HG03135 (cell line): ENCODE measurements at regions not wholly inside any gene's neighbourhood (a gene's known extent, or its start where the extent isn't known, plus 50 kb on each side); places are given as distances from the start of the nearest gene placed in this dataset.
"Not testable (repeated sequence)": the region's sequence is repeated elsewhere in the genome, so short reads cannot be mapped to it uniquely, and the experiment has no call there.

Experiments
- ATAC-seq: cut with Tn5 transposase; IDR thresholded peaks from one replicate; pipeline ENCODE4 v1.9.1; 2021; ENCODE audit warnings: mild to moderate bottlenecking, moderate library complexity; ENCODE audit not compliant: unreplicated experiment

DNA sequence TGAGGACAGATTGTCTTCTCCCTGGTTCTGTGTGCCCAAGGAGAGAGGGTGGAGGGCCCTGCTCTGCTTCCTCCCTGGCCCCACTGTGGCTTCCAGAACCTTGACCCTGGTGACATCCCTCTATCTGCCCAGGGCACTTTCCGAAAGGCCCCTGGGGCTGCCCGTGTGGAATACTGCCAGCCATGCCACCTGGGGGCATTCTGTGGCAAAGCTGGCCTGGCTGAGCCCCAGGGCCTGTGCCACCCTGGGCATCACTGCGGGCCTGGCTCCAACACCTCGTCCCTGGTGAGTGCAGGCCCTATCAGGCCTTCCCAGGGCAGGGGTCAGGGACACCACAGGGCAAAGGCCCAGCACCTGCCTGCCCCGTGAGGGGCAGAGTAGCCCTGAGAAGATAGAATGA is 123.7 kb upstream of the MTLN start:
- ATAC-seq, result not testable (repeated sequence)

DNA sequence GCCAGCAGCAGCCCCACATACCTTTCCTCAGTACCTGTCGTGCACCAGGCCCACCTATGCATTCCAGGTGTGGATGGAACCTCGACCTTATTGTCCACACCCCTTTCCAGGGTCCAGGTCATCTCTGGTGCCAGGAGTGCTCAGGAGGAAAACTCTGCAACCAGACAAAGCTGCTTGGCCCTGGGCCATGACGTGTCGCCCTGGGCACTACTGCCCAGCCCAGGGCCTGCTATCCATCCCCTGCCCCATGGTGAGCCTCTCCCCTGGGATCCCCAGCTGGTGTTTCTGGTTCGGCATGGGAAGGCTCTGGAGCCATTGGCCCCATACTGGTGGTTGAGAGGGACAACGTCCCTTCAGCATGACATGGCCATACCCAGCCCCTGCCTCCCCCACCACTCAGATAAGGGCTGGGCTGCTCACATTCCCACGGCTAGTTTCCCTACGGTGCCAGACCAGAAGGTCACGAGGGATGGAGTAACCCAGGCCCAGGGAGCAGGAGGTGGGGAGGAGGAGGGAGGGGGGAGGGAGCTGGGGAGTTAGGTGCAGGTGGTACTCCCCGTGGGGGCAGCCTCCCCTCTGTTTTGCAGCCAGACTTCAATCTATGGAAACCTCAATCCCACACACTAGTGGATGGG is 123.2 kb upstream of the MTLN start:
- ATAC-seq, result not testable (repeated sequence)

DNA sequence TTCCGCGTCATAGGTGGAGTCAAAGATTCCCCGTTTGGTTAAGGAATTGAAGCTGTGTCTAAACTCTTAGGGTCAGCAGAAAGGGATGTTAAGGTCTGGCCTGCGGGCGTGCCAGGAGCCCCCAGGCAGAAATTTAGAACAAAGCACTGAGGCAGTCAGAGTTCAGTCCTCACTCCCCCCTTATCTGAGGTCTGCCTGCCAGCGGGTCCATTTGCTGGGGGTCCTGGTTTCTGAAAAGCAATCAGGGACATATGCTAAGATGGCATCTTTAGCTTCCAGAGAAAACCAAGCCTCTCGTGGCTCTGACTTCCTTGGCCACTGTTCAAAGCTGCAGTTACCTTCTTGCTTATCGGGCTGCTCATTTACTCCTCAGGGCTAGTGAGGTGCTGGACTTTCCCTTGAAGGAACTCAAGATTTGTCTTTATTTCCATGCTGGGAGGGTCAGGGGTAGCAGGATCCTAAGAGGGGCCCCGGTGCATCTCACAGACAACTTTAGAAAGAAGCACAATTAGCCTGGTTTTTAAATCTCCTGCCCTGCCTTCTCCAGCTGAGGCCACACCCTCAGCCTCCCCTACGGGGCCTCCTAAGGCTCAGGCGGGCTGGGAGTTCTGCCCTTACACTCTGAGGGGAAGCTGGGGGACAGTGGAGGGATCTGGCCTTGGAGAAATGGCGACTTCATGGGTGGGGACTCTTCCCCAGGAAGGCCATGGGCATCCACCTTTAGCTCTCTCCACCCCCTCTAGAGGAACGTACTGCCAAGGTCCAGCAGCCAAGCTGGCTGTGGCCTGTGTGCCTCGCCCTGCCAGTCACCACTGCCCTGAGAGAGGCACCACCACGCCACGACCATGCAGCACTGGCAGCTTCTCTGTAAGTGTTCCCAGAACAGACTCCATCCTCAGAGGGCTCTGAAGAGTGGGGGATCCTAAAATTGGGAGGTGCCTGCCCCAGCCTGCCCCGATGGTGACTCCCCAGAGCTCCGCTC is 121.1 kb upstream of the MTLN start:
- not testable (repeated sequence) for ATAC-seq

DNA sequence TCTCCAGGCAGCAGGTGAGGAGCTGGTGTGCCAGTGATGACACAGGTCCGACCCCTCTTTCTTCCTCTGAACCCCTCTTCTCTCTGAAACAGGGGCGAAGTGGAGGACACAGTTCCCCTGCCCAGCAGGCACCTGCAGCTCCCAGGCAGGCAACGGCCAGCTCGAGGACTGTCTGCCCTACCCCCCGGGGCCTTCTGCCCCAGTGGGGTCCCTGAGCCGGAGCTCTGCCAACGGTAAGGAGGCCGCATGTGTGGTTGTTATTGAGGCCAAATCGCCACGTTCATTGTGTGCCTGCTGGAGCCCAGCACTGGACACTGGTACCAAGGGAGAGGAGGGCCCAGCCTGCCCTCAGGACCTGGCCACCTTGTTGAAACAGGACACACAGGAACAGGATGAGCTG is 119.3 kb upstream of the MTLN start:
- not testable (repeated sequence) for ATAC-seq

DNA sequence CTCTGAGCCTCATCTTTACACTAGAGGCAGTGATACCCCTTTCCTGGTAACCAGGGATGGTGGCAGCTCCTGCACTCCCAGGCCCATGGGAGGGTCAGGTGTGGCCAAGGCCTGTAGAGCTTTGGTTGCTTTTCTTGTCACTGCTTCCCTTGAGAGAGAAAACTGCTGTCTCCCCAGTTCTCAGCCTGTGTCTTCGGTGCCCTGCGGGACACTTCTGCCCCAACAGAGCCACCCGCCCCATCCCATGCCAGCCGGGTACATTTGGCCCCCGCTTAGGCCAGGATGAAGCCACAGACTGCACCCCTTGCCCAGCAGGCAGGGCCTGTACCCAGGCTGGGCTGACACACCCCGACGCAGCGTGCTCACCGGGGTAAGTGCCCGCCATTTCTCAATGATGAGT is 117.4 kb upstream of the MTLN start:
- not testable (repeated sequence) for ATAC-seq

DNA sequence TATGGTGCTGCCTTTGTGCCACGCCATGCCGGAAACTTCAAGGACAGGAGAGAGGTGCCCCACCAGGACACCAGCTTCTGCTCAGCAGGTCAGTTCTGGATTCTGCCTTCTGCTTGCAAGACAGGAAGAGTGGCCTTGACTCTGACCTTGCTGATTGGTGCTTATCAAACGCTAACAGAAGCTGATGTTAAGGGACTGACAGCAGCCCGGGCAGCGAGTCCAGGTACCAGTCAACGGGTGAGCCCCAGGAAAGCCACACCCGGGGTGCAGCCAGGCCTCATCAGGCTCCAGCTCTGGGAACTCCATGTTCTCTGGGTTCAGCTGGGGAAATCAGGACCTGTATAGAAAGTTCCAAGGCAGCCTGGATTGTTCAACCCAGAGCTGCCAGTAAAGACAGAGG is 116.8 kb upstream of the MTLN start:
- ATAC-seq, result not testable (repeated sequence)

DNA sequence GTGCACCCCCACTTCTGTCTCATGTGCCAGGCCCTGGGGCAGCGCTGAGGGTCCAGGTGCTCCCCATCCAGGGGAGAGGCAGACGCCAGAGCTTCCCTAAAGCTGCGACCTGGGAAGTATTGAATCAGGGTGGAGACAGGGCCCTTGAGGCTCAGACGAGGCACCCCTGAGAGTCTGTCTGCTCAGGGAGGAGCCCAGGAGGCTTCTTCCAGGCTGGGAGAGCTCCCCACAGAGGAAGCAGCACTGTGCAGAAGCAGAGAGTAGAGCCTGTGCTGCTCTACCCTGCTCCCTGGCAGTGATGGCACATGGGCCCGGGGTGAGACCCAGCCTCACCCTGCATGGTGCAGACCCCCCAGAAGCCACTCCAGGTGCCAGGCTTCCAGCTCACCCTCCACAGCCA is 116.3 kb upstream of the MTLN start:
- not testable (repeated sequence) for ATAC-seq

DNA sequence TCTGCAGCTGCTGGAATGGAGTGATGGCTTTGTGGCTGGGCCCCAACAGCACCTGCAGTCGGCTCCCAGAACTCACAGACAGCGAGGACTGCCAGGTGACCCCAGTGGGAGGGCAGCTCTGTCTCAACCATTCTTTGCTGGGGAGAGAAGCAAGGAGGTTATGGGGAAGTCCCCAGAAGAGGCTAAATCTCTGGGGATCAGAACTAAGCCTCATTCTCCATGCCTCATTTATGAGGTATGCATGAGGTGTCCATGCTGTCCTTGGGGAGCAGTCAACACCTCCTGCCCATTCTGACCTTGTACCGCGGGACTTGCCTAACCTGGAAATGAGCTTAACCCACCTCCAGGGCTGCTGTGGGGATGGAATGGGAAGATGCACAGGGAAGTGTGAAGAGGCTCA is 111.5 kb upstream of the MTLN start:
- not testable (repeated sequence) for ATAC-seq

DNA sequence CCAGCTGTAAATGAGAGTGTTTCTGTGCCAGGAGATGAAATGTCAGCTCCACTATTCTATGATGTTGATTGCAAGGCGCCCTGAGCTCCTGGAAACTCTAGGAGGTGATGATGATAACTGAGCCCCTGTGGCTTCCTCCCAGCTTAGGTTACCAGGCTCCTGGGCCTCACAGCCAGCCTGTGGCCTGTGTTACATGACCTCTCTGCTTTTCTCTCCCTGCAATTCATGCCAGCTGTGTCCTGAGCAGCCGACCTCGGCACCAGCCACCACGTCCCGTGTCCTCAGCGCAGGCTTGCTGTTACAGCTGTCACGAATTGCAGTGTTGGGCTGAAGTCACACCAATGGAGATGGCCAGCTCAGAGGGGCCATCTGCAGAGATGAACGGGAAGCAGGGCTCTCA is 110.2 kb upstream of the MTLN start:
- not testable (repeated sequence) for ATAC-seq

DNA sequence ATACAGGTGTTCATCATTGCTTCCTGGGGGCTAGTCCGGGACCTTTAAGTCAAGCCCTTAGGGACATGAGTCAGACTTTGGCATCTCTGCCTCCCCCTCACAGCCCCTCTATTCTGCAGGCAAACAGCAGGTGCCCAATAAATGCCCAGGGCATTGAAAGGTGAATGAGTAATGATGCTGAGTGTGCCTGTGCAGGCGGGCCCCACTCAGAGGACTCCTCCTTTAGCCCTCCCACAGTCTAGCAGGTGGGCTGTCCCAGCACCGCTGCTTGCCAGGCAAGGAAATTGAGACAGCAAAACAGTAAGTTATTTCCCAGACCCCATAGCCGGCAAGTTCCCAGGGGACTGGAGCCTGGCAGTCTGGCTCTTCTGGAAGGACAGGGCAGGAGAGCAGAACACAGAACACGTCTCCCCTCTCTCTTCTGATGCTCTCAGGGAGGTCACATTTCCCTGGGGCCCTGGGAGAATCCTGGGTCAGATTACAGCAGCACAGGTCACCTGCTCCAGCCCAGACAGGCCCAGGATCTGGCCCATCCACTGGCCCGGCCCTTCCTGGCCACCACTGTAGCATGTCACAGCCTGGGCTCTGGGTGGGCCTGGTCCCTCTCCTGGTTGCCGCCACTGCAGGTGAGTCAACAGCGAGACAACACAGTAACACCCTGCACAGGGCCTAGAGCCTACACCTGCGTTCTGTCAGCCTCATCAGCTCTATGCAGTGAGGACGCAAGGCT is 108.7 kb upstream of the MTLN start:
- ATAC-seq, result not testable (repeated sequence)

DNA sequence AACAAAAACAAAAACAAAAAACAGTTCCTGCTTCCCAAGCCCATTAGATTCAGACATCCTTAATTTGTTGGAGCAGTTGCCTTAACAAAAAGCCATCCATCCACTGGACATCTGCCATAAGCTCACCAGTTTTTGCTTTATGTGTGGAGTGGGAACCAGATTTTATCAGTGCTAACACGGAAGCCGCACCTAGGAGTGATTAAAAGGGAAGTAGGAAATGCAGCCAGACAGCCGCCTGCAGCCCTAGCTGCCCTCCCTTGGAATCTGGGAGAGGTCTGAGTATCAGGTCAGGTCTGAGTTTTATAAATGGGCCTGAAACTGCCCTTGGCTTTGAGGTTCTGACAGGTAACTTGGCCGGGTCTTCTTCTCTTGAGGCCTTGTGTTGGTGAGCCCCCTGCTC is 106.6 kb upstream of the MTLN start:
- ATAC-seq, result not testable (repeated sequence)

DNA sequence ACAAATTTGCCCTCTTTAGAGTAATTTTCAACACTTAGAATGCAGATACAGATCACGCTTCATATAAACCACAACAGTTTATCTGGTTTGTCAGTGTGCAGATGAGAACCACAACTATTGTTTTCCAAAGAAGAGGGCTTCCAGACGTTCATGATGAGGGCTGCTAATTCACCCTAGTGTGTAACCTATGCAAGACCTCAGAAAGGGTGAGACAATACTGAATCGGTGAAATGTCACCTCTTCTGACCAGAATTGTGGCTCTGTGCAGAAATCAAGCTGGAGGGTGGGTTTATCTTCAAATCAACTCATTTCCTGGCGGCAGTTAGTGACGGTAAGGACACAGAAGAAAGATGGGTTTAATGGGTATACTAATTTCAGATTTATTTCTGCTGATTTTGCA is 105.0 kb upstream of the MTLN start:
- ATAC-seq, result not testable (repeated sequence)

DNA sequence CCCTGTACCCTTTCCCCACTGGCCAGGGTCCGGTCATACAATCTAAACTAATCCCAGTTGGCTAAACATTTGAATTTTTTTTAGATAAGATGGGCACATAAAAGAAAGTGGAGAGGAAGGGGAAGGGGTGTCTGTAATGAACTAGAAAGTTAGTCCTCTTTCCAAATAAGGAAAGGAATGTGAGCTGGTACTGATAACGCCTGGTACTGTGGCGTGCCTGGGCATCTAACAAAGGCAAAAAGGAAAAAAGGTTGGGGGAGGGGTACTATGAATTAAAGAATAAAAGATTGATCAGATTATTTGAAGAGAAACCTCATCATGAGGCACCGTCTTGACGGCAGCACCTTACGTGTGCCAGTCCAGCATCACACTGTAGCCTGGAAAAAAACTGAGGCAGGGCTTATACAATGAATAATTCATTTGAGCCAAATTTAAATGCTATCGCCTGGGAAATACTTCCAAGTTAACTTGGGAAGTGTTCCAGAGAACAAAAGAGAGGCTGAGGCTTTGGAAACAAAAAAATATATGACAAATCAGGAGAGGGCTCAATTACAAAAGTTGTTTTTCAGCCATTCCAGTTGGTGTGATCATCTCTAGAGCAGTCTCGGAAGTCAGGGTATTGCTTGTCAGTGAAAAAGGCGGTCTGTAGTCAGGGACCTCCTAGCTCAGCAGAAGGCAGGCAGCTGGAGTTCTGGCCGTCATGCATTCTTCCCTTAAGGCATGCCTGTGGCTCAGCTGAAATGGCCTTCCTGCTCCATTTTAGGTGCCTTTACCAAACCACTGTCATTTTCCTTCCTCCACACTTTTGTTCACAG is 103.9 kb upstream of the MTLN start:
- not testable (repeated sequence) for ATAC-seq

DNA sequence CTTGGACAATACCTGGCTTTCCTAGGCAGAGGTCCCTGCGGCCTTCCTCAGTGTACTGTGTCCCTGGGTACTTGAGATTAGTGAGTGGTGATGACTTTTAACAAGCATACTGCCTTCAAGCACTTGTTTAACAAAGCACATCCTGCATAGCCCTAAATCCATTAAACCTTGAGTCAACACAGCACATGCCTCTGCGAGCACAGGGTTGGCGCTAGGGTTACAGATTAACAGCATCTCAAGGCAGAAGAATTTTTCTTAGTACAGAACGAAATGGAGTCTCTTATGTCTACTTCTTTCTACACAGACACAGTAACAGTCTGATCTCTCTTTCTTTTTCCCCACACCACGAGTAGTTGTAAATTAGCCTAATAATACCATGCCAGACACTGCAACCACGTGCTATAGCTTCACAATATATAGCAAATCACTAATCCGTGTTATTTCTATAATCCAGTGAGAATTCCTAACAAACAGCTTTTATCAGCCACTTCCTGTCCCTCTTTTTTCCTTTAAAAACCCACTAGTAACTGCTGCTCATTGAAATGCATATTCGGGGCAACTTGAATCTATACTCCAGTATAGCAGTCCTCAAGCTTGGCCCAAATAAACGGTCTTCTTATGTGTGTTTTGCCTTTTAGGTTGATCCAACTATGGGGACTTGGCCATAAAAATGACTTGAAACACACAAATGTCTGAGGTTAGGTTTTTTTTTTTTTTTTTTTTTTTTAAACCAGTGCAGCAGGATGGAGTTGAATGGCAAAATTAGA is 102.9 kb upstream of the MTLN start:
- not testable (repeated sequence) for ATAC-seq

DNA sequence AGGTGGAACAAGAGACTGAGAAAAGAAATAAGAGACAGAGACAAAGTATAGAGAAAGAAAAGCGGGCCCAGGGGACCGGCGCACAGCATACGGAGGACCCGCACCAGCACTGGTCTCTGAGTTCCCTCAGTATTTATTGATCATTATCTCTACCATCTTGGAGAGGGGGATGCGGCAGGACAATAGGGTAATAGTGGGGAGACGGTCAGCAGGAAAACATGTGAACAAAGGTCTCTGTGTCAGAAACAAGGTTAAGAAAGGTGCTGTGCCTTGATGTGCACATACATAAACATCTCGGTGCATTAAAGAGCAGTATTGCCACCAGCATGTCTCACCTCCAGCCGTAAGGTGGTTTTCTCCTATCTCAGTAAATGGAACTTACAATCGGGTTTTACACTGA is 102.1 kb upstream of the MTLN start:
- ATAC-seq, result not testable (repeated sequence)

DNA sequence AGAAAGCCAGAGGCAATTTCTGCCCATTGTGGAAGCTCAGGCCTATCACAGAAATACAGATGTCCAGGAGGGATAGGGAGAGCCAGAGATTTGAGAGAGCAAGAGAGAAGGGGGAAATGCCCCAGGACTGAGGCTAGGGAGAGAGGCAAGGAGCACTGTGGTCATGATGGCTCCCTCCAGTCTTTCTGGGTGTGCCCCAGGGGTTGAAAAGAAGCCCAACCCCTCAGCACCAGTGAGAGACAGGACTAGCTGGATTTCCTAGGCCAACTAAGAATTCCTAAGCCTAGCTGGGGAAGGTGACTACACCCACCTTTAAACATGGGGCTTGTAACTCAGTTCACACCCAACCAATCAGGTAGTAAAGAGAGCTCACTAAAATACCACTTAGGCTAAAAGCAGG is 100.7 kb upstream of the MTLN start:
- not testable (repeated sequence) for ATAC-seq

DNA sequence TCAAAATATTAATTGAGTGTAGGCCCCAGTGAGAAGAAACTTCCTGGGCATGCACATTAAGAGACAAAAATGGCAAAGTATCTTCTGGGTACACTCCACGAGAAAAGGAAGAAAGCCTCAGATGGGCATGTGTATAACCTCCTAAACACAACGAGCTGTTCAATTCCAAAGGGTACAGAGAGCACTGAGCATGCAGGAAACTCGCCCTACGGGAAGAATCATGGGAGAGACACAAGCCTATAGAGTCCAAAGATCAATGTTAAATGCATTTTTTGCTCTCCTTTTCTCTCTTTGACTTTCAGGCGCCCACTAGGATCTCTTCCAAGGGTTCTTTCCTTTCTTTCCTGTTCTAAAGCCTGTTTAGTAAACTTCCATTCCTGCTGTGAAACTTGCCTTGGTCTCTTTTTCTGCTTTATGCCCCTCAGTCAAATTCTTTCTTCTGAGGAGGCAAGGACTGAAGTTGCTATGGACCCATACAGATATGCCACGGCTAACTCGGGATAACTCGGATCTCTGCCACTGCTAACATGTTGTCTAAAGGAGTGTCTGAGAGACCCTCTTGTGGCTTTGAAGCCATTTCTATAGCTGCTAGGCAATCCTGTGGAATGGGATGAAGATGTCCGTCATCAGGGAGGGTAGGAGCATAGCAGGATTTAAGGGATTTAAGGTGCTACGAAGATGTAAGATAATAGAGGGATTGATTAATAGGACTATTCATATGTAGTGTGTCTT is 99.5 kb upstream of the MTLN start:
- ATAC-seq, result not testable (repeated sequence)

DNA sequence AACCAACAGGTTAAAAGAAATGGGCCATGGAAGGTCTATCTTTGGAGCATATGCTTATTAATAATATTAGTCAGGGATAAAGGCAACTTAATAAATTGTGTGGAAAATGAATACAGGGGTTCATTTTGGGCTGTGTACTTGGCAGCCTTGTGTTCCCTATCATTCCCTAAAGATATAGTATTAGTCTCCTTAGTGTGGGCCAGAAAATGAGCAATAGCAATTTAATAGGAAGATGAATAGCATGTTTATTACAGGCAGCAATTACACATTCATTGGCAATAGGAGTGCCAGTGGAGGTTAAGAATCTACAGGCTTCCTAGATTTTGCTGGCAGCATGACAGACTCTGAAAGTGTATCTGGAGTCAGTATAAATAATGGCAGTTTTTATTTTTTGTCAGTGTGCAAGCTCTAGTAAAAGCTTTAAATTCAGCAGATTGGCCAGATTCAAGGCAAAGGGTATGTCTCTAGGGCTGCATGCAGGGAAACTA is 98.7 kb upstream of the MTLN start:
- not testable (repeated sequence) for ATAC-seq

DNA sequence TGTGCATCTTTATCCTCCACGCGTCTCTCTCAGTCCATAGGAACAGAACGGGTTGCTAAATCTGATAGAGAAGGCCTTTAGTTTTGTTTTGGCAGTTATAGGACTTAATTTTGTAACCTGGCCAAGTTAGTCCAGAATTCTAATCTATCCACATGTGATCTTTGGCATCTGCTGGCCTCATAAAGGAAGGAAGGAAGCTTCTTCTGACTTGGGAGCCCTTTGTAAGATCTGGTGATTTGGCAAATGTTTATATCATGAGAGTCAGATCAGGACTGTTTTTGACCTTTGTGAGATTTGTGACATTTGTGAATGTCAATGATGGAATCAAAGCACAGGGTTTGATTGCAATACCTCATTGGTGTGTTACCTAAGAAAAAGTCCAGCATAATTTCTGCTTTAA is 96.4 kb upstream of the MTLN start:
- not testable (repeated sequence) for ATAC-seq
